ENCODE measurements at regions not wholly inside any gene's neighbourhood (a gene's known extent, or its start where the extent isn't known, plus 50 kb on each side); places are given as distances from the start of the nearest gene placed in this dataset.

GRCh38 chr12:126248871-126249403 is 1183.7 kb downstream of the AACS start:
- TF ChIP-seq GATA2 (IDR thresholded peaks at IDR 0.05; ENCODE audit: low read depth, low read length) (no peak), GATA3 (IDR thresholded peaks at IDR 0.05; ENCODE audit: low read depth, low read length) (no peak)

Data from SH-SY5Y (cell line).